Fibroblast of lung (primary cell): ENCODE measurements at regions not wholly inside any gene's neighbourhood (a gene's known extent, or its start where the extent isn't known, plus 50 kb on each side); places are given as distances from the start of the nearest gene placed in this dataset.

Source experiments
- CTCF ChIP-seq, 2 donors: IDR thresholded peaks in 1 of 2; conservative IDR thresholded peaks in 1 of 2; 1 replicate in 1 of 2; 2 replicates in 1 of 2; pipeline ENCODE4 v1.5.1; 2011 to 2012; ENCODE audit warnings: low read length in 2 of 2, control low read depth in 1 of 2, inconsistent platforms in 1 of 2, low read depth in 1 of 2, mild to moderate bottlenecking in 1 of 2
- EZH2 ChIP-seq: IDR thresholded peaks from 2 replicates; pipeline ENCODE4 v1.5.1; 2012; ENCODE audit warnings: low read length, control low read depth, mild to moderate bottlenecking; ENCODE audit errors: missing control alignments

DNA sequence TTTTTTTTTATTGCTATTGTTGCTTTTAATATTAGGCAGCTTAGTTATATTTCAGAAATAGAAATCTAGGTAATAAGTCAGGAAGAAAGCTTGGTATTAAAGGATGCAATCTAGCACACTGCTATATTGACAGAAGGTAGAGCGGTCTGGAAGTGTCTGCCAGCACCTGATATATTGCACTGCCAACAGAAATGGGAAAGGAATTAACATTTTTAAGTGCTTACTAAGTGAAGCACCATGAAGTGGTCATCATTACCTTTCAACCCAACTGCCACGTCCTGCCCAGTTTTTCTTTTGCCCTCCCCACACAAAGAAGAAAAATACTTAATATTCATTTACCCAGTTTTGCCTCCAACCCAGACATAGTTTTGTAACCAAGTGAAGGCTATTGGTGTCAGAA, 163.5 kb downstream of the KITLG start:
- TF ChIP-seq EZH2 (no peak), CTCF (conservative IDR thresholded peaks at IDR 0.05 in 1 of 2, IDR thresholded peaks at IDR 0.05 in 1 of 2; ENCODE audit: low read depth in 1 of 2, low read length in 2 of 2) (no peak)
